IMR-90 (cell line): ENCODE measurements at regions not wholly inside any gene's neighbourhood (a gene's known extent, or its start where the extent isn't known, plus 50 kb on each side); places are given as distances from the start of the nearest gene placed in this dataset.

Experiments used
- ATAC-seq: fragments of 200-7000 bp; cut with Tn5 transposase; 2 replicates; pipeline ENCODE4 v1.9.1; 2020; ENCODE audit warnings: low read depth, mild to moderate bottlenecking, moderate library complexity
- BruUV-seq: library from RNA; stranded (reverse); fragments of 400-500 nt; replicated peaks from 2 replicates; lab custom pipeline; 2021; lab: Mats Ljungman, UMichigan
- CTCF ChIA-PET: fragments of 300-600 bp; formaldehyde crosslinking; extraction: SDS; loops from one replicate; lab custom pipeline; 2021; ENCODE audit warnings: antibody characterized with exemption; lab: Yijun Ruan, JAX
- POLR2A ChIA-PET: fragments of 300-600 bp; sonication (Branson Sonifier 250); formaldehyde crosslinking; loops from one replicate; lab custom pipeline; 2022; ENCODE audit warnings: antibody characterized with exemption; ENCODE audit not compliant: unreplicated experiment; lab: Charles Lee
- DNase-seq: peaks from one replicate; pipeline ENCODE4 v3.0.0; 2013
- H2AFZ ChIP-seq: replicated peaks from 2 replicates; pipeline ENCODE3; 2013; ENCODE audit warnings: low read length, mild to moderate bottlenecking; ENCODE audit not compliant: poor library complexity
- H2AK5ac ChIP-seq: 2 replicates; pipeline ENCODE4 v1.6.1; 2013; ENCODE audit warnings: low read depth, low read length, inconsistent platforms
- H2AK9ac ChIP-seq: replicated peaks from 2 replicates; pipeline ENCODE3; 2013; ENCODE audit warnings: mild to moderate bottlenecking, low read depth, low read length, moderate library complexity; ENCODE audit not compliant: poor library complexity
- H2BK120ac ChIP-seq: 2 replicates; pipeline ENCODE4 v1.6.1; 2013; ENCODE audit warnings: low read depth, low read length, inconsistent platforms
- H2BK15ac ChIP-seq: 3 replicates; pipeline ENCODE4 v1.6.1; 2013; ENCODE audit warnings: low read depth, low read length, inconsistent platforms
- H2BK20ac ChIP-seq: 2 replicates; pipeline ENCODE4 v1.6.1; 2013; ENCODE audit warnings: low read depth, mild to moderate bottlenecking, inconsistent platforms, low read length, moderate library complexity
- H2BK5ac ChIP-seq: 2 replicates; pipeline ENCODE4 v1.6.1; 2013; ENCODE audit warnings: mild to moderate bottlenecking, low read depth, low read length, inconsistent platforms; ENCODE audit not compliant: poor library complexity, severe bottlenecking
- H3K14ac ChIP-seq: replicated peaks from 2 replicates; pipeline ENCODE4 v1.6.1; 2013; ENCODE audit warnings: low read depth, low read length, inconsistent platforms
- H3K18ac ChIP-seq: 2 replicates; pipeline ENCODE4 v1.6.1; 2013; ENCODE audit warnings: low read depth, low read length, control low read depth
- H3K23ac ChIP-seq: 2 replicates; pipeline ENCODE4 v1.6.1; 2013; ENCODE audit warnings: low read depth, low read length, inconsistent platforms
- H3K27ac ChIP-seq: 2 replicates; pipeline ENCODE4 v1.5.1; 2013; ENCODE audit warnings: mild to moderate bottlenecking, control low read depth, low read length; ENCODE audit not compliant: insufficient read depth
- H3K27me3 ChIP-seq: 2 replicates; pipeline ENCODE4 v1.6.1; 2013; ENCODE audit warnings: low read length; ENCODE audit not compliant: control insufficient read depth, insufficient read depth
- H3K36me3 ChIP-seq: 2 replicates; pipeline ENCODE4 v1.6.1; 2013; ENCODE audit warnings: low read length, mixed read lengths; ENCODE audit not compliant: control insufficient read depth, insufficient read depth
- H3K4ac ChIP-seq: 2 replicates; pipeline ENCODE4 v1.6.1; 2013; ENCODE audit warnings: low read depth, low read length, inconsistent platforms
- H3K4me1 ChIP-seq: 2 replicates; pipeline ENCODE4 v1.6.1; 2013; ENCODE audit warnings: low read length, mixed read lengths; ENCODE audit not compliant: control insufficient read depth, insufficient read depth
- H3K4me2 ChIP-seq: 2 replicates; pipeline ENCODE4 v1.6.1; 2013; ENCODE audit warnings: low read depth, mild to moderate bottlenecking, control low read depth, low read length, moderate library complexity
- H3K4me3 ChIP-seq: 2 replicates; pipeline ENCODE4 v1.5.1; 2013; ENCODE audit warnings: low read depth, mild to moderate bottlenecking, control low read depth, low read length, moderate library complexity; ENCODE audit not compliant: insufficient read depth
- H3K56ac ChIP-seq: 2 replicates; pipeline ENCODE4 v1.6.1; 2013; ENCODE audit warnings: low read length, inconsistent platforms; ENCODE audit not compliant: insufficient read depth; ENCODE audit errors: extremely low read depth
- H3K79me1 ChIP-seq, 2 experiments: 2 replicates each; pipeline ENCODE4 v1.6.1; 2013; ENCODE audit warnings: low read length in 2 of 2, inconsistent platforms in 1 of 2, low read depth in 1 of 2
- H3K9ac ChIP-seq: 2 replicates; pipeline ENCODE4 v1.6.1; 2013; ENCODE audit warnings: low read depth, low read length, control low read depth
- H3K9me1 ChIP-seq: 2 replicates; pipeline ENCODE4 v1.6.1; 2013; ENCODE audit warnings: low read length, inconsistent platforms; ENCODE audit not compliant: insufficient read depth
- H3K9me3 ChIP-seq: 2 replicates; pipeline ENCODE4 v1.6.1; 2013; ENCODE audit warnings: low read length; ENCODE audit not compliant: control insufficient read depth, insufficient read depth
- H4K20me1 ChIP-seq: 2 replicates; pipeline ENCODE4 v1.6.1; 2013; ENCODE audit warnings: low read length, inconsistent platforms; ENCODE audit not compliant: insufficient read depth
- H4K5ac ChIP-seq: 2 replicates; pipeline ENCODE4 v1.6.1; 2013; ENCODE audit warnings: mild to moderate bottlenecking, low read depth, low read length, control low read depth
- H4K8ac ChIP-seq, 2 experiments: 2 replicates each; pipeline ENCODE4 v1.6.1; 2013; ENCODE audit warnings: low read depth in 2 of 2, low read length in 2 of 2, control low read depth in 1 of 2, inconsistent platforms in 1 of 2
- H4K91ac ChIP-seq: 2 replicates; pipeline ENCODE4 v1.6.1; 2013; ENCODE audit warnings: low read depth, low read length, inconsistent platforms; ENCODE audit not compliant: insufficient read depth
- BHLHE40 ChIP-seq: fragments of 150-350 bp; IDR thresholded peaks from 2 replicates; pipeline ENCODE4 v1.6.1; 2016; ENCODE audit warnings: mild to moderate bottlenecking, low read depth, low read length
- CHD1 ChIP-seq: IDR thresholded peaks from 2 replicates; pipeline ENCODE4 v1.6.1; 2012; ENCODE audit warnings: low read depth, low read length, improper control_type of control experiment
- MAFK ChIP-seq: IDR thresholded peaks from 2 replicates; pipeline ENCODE4 v1.6.1; 2012; ENCODE audit warnings: low read depth, low read length, improper control_type of control experiment
- MAZ ChIP-seq: IDR thresholded peaks from 2 replicates; pipeline ENCODE4 v1.6.1; 2012; ENCODE audit warnings: low read depth, mild to moderate bottlenecking, low read length, improper control_type of control experiment, moderate library complexity, borderline replicate concordance
- MXI1 ChIP-seq: IDR thresholded peaks from 2 replicates; pipeline ENCODE4 v1.6.1; 2012; ENCODE audit warnings: low read depth, mild to moderate bottlenecking, low read length, moderate library complexity, borderline replicate concordance
- NFE2L2 ChIP-seq: fragments of 150-350 bp; IDR thresholded peaks from 2 replicates; pipeline ENCODE4 v1.6.1; 2016; ENCODE audit warnings: low read depth, mild to moderate bottlenecking, low read length
- RAD21 ChIP-seq: IDR thresholded peaks from 2 replicates; pipeline ENCODE4 v1.6.1; 2012; ENCODE audit warnings: low read length, improper control_type of control experiment
- WGBS, 2 experiments: methylation state at CpG; one replicate each; pipeline versions ENCODE4 v1.1.5 to v1.1.7; 2013; ENCODE audit warnings: missing lambda C conversion rate in 2 of 2; ENCODE audit not compliant: insufficient read length in 1 of 2; ENCODE audit errors: extremely low coverage in 2 of 2; 5-methylcytosine and 5-hydroxymethylcytosine counted together
- dilution Hi-C: fragments of 300-500 bp; cut with HindIII; formaldehyde crosslinking; loops from one replicate; pipeline ENCODE4 v1.14.3; 2018; ENCODE audit warnings: low sequenced_read_pairs; ENCODE audit not compliant: unreplicated experiment
- in situ Hi-C: fragments of 300-500 bp; cut with MboI; formaldehyde crosslinking; loops from 3 replicates; pipeline ENCODE4 v1.14.3; 2019; ENCODE audit warnings: low sequenced_read_pairs, inconsistent platforms, mixed read lengths
- intact Hi-C: fragments of 100-400 bp; cut with micrococcal nuclease; formaldehyde crosslinking; loops from 2 replicates; pipeline ENCODE4 v1.10.0; 2022

DNA sequence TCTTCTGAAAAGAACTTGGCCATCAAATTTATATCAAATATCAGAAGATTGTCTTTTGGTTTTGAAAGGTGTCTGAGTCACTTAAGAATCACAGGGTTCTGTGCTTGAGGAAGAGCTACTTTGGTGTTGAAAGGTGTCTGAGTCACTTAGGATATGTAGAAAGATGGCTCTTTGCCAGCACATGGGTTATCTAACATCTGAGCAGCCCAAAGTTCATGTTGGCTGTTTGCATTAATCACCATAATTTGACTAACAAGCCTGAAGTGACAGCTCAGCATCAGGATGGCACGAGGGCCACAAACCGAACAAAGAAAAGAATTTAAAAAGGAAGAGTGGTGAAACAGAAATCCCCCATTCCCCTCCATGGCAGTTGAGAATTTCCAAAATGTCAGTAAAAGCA lies 190.5 kb upstream of the CMC1 start:
- dilution Hi-C loops (no loop called here), in situ Hi-C loops (no loop called here), intact Hi-C loops (no loop called here)
- Histone ChIP-seq H3K36me3 (no peaks in the 10 kb centered on the region), H3K4me2 (no peak overlapping the region), H2AK9ac (no peak overlapping the region), H3K9me1 (no peaks in the 10 kb centered on the region), H4K8ac (no peak overlapping the region), H3K4ac (no peak overlapping the region), H3K56ac (no peak overlapping the region), H2AK5ac (no peak overlapping the region), H4K91ac (no peak overlapping the region), H3K27me3 (no peaks in the 10 kb centered on the region), H3K4me1 (no peaks in the 10 kb centered on the region; the same call in 1 of the 2 replicates), H3K23ac (no peak overlapping the region), H3K14ac (no peak overlapping the region), H2BK20ac (no peak overlapping the region), H3K27ac (no peak overlapping the region), H2AFZ (no peak overlapping the region), H2BK120ac (no peak overlapping the region), H4K5ac (no peak overlapping the region), H4K20me1 (no peaks in the 10 kb centered on the region), H2BK15ac (no peak overlapping the region), H3K4me3 (no peak overlapping the region), H3K9me3 (no peaks in the 10 kb centered on the region), H3K79me1 (no peaks in the 10 kb centered on the region), H2BK5ac (no peak overlapping the region), H3K9ac (no peak overlapping the region), H3K18ac (no peak overlapping the region)
- DNase-seq (peak; percentile 5), ATAC-seq (no peak)
- no CpG with 5 or more reads among the region's 2 CpGs for WGBS, 2 experiments
- ChIA-PET POLR2A (no interaction called here), CTCF (interaction anchor here (0.7 kb wide), 1 partner anchor 47 kb away, joined by 3 read pairs; no protein-coding TSS in a partner anchor)
- no TSS peak for BruUV-seq
- TF ChIP-seq NFE2L2 (no peak), CHD1 (no peak), BHLHE40 (no peak), MAZ (no peak), MAFK (no peak), RAD21 (no peak), MXI1 (no peak)
